ENCODE measurements at regions not wholly inside any gene's neighbourhood (a gene's known extent, or its start where the extent isn't known, plus 50 kb on each side); places are given as distances from the start of the nearest gene placed in this dataset.

- Histone ChIP-seq H3K27ac (ENCODE audit: low read depth in 2 of 2, low read length in 1 of 2) (peak overlapping the region; percentile 75 to 77; a peak in 3 of 4 replicates), H2AFZ (ENCODE audit: low read depth) (no peak overlapping the region), H3K79me2 (ENCODE audit: insufficient read depth) (no peaks in the 10 kb centered on the region), H4K20me1 (ENCODE audit: insufficient read depth) (no peaks in the 10 kb centered on the region), H3K9me2 (no peaks in the 10 kb centered on the region), H3K4me1 (ENCODE audit: control insufficient read depth in 1 of 2, insufficient read depth in 2 of 2, low read depth in 1 of 2, low read length in 1 of 2) (peaks cover 2 to 33% of the 10 kb centered on the region in 2 experiments), H3K36me3 (replicated peaks in 1 of 2; ENCODE audit: control insufficient read depth in 1 of 2, insufficient read depth in 2 of 2, low read length in 1 of 2) (no peaks in the 10 kb centered on the region), H3K4me3 (ENCODE audit: low read depth in 2 of 2, low read length in 1 of 2) (no peak overlapping the region; a peak in 1 of 4 replicates), H3K9ac (no peak overlapping the region), H3K4me2 (peak overlapping the region; percentile 1; the same call in 1 of the 2 replicates), H3F3A (replicated peaks; ENCODE audit: insufficient read depth) (peaks cover 14% of the 10 kb centered on the region), H3K9me3 (no peaks in the 10 kb centered on the region), H3K27me3 (ENCODE audit: insufficient read depth) (no peaks in the 10 kb centered on the region)
- WGBS (ENCODE audit: low lambda C conversion rate), result 56% methylated on average over 4 of the region's 4 CpGs
- ChIA-PET CTCF (no interaction called here), POLR2A (no interaction called here)
- no peak for DNase-seq
- no peak for TF ChIP-seq MEF2A (IDR thresholded peaks at IDR 0.05; ENCODE audit: borderline replicate concordance, low read depth)
- no peak for TF ChIP-seq JUND (IDR thresholded peaks at IDR 0.05)
- no peak for TF ChIP-seq SMC3 (IDR thresholded peaks at IDR 0.05; ENCODE audit: low read depth, low read length)
- no peak for TF ChIP-seq TAF1 (IDR thresholded peaks at IDR 0.05; ENCODE audit: borderline replicate concordance, low read depth, low read length)
- TF ChIP-seq YY1 (IDR thresholded peaks at IDR 0.05; ENCODE audit: low read depth), result no peak
- no peak for TF ChIP-seq ELF1 (IDR thresholded peaks at IDR 0.05)
- TF ChIP-seq RAD21 (IDR thresholded peaks at IDR 0.05; ENCODE audit: low read length), result no peak
- TF ChIP-seq POLR2AphosphoS5 (IDR thresholded peaks at IDR 0.05; ENCODE audit: low read depth, low read length), result no peak
- no peak for TF ChIP-seq RFX5 (IDR thresholded peaks at IDR 0.05; ENCODE audit: low read length)
Observed at GRCh38 chr12:46493834-46494181, 121.2 kb upstream of the SLC38A2 start.

- no peak for DNase-seq
- peak overlapping the region; percentile 75 to 77; a peak in 3 of 4 replicates for H3K27ac ChIP-seq (ENCODE audit: low read depth in 2 of 2, low read length in 1 of 2)
- peak overlapping the region; percentile 34; the same call in 1 of the 2 replicates for H3K4me2 ChIP-seq
- no peaks in the 10 kb centered on the region for H4K20me1 ChIP-seq (ENCODE audit: insufficient read depth)
- H3K4me3 ChIP-seq (ENCODE audit: low read depth in 2 of 2, low read length in 1 of 2), result no peak overlapping the region
- H3K79me2 ChIP-seq (ENCODE audit: insufficient read depth), result no peaks in the 10 kb centered on the region
- H3K36me3 ChIP-seq (replicated peaks in 1 of 2; ENCODE audit: control insufficient read depth in 1 of 2, insufficient read depth in 2 of 2, low read length in 1 of 2), result no peaks in the 10 kb centered on the region
- no peaks in the 10 kb centered on the region for H3K9me3 ChIP-seq
- 59% methylated on average over 5 of the region's 5 CpGs for WGBS (ENCODE audit: low lambda C conversion rate)
- H2AFZ ChIP-seq (ENCODE audit: low read depth), result no peak overlapping the region
- no peaks in the 10 kb centered on the region for H3K9me2 ChIP-seq
- TF ChIP-seq REST (IDR thresholded peaks at IDR 0.05; ENCODE audit: low read depth, low read length) (no peak), MAX (IDR thresholded peaks at IDR 0.05; ENCODE audit: low read depth) (no peak), SMC3 (IDR thresholded peaks at IDR 0.05; ENCODE audit: low read depth, low read length) (no peak), ELF1 (IDR thresholded peaks at IDR 0.05) (no peak), NRF1 (IDR thresholded peaks at IDR 0.05; ENCODE audit: low read depth, low read length) (no peak), GABPA (IDR thresholded peaks at IDR 0.05; ENCODE audit: low read depth) (no peak), EP300 (IDR thresholded peaks at IDR 0.05; ENCODE audit: borderline replicate concordance in 1 of 2, low read depth in 1 of 2, low read length in 1 of 2) (no peak), FOXJ3 (CRISPR knock-in tag; IDR thresholded peaks at IDR 0.05) (no peak)
- ChIA-PET POLR2A (no interaction called here), CTCF (interaction anchor here (1.0 kb wide), 1 partner anchor 9 kb away, joined by 4 read pairs; no protein-coding TSS in a partner anchor)
- H3K4me1 ChIP-seq (ENCODE audit: control insufficient read depth in 1 of 2, insufficient read depth in 2 of 2, low read depth in 1 of 2, low read length in 1 of 2), result peaks cover 2 to 33% of the 10 kb centered on the region in 2 experiments
- peaks cover 14% of the 10 kb centered on the region for H3F3A ChIP-seq (replicated peaks; ENCODE audit: insufficient read depth)
- H3K27me3 ChIP-seq (ENCODE audit: insufficient read depth), result no peaks in the 10 kb centered on the region
- no peak overlapping the region for H3K9ac ChIP-seq
Observed at GRCh38 chr12:46493150-46493833, 120.7 kb upstream of the SLC38A2 start.
